GM12891 (cell line): ENCODE measurements at regions not wholly inside any gene's neighbourhood (a gene's known extent, or its start where the extent isn't known, plus 50 kb on each side); places are given as distances from the start of the nearest gene placed in this dataset.

Experiments used
- PAX5 ChIP-seq: IDR thresholded peaks from 2 replicates; pipeline ENCODE4 v1.6.1; 2011; ENCODE audit warnings: low read length, moderate library complexity, mild to moderate bottlenecking; ENCODE audit not compliant: insufficient read depth, severe bottlenecking
- POLR2A ChIP-seq: IDR thresholded peaks from 2 replicates; pipeline ENCODE4 v1.6.1; 2011; ENCODE audit warnings: low read depth, low read length, control low read depth
- POLR2AphosphoS5 ChIP-seq: IDR thresholded peaks from 2 replicates; pipeline ENCODE4 v1.6.1; 2011; ENCODE audit warnings: low read depth, low read length, control low read depth
- SPI1 ChIP-seq: IDR thresholded peaks from 2 replicates; pipeline ENCODE4 v1.6.1; 2011; ENCODE audit warnings: low read depth, low read length, control low read depth
- TAF1 ChIP-seq: IDR thresholded peaks from 2 replicates; pipeline ENCODE4 v1.6.1; 2011; ENCODE audit warnings: low read depth, low read length, control low read depth

DNA sequence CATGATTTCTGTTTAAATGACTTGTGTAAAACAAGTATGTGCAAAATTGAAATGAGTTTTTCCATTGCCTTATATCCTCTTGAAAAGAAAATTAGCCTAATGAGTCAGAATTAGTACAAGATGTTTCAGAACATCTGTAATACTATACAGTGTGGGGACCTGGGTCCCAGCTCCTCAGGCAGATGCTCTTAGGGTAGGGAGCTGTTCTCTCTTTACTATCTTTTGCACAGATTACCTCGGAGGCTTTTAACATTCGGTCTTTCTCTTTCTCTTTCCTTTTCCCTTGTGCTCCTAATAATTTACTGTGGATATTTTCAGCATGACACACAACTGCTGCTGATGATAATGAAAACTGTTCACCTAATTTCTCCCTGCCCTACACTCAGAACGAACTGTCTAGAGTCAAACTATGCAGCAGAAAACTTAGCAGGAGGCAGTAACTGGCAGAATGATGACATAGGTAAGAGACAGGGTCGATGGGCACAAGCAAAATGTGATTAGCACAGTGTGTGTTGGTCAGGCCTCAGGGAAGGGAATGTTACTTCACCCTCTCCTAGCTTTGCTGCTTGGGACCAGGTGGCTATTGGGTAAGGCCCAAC lies 455.3 kb downstream of the PDHA2 start:
- TF ChIP-seq POLR2AphosphoS5 = no peak
- TF ChIP-seq TAF1 = no peak
- TF ChIP-seq POLR2A = no peak
- no peak for TF ChIP-seq SPI1
- no peak for TF ChIP-seq PAX5
